K562 (cell line): ENCODE measurements at regions not wholly inside any gene's neighbourhood (a gene's known extent, or its start where the extent isn't known, plus 50 kb on each side); places are given as distances from the start of the nearest gene placed in this dataset.

Experiments used
- CTCF ChIP-seq, 3 experiments: IDR thresholded peaks in 2 of 3; conservative IDR thresholded peaks in 1 of 3; 2 replicates each; pipeline ENCODE4 v1.5.1; 2011 to 2012; ENCODE audit warnings: low read length in 3 of 3, mild to moderate bottlenecking in 3 of 3, control low read depth in 2 of 3, improper control_type of control experiment in 1 of 3, inconsistent platforms in 1 of 3, low read depth in 1 of 3, mixed read lengths in 1 of 3, moderate library complexity in 1 of 3; ENCODE audit not compliant: insufficient read depth in 2 of 3
- EHMT2 ChIP-seq: fragments of 450-650 bp; IDR thresholded peaks from 2 replicates; pipeline ENCODE4 v1.6.1; 2018; ENCODE audit warnings: antibody characterized with exemption
- EZH2 ChIP-seq: IDR thresholded peaks from 2 replicates; pipeline ENCODE4 v1.6.1; 2012; ENCODE audit warnings: low read depth, mild to moderate bottlenecking, inconsistent platforms, low read length, borderline replicate concordance
- HBP1 ChIP-seq: fragments of 450-650 bp; formaldehyde crosslinking; IDR thresholded peaks from 2 replicates; pipeline ENCODE4 v1.4.0; 2022; ENCODE audit warnings: missing genetic modification characterization
- IRF9 ChIP-seq: fragments of 450-650 bp; IDR thresholded peaks from 2 replicates; pipeline ENCODE4 v1.6.1; 2016; ENCODE audit warnings: missing biosample characterization, missing genetic modification characterization
- MYBL2 ChIP-seq, 2 experiments: fragments of 450-650 bp in 1 of 2; sonication (generic) in 1 of 2; formaldehyde crosslinking in 1 of 2; IDR thresholded peaks; 2 replicates each; pipeline versions ENCODE4 v1.6.1 to v1.8.1; 2017 to 2022; ENCODE audit warnings: borderline replicate concordance in 1 of 2, inconsistent platforms in 1 of 2, low read depth in 1 of 2, mild to moderate bottlenecking in 1 of 2, missing genetic modification reagents in 1 of 2, moderate library complexity in 1 of 2
- MYC ChIP-seq, 2 experiments: fragments of 250-450 bp in 1 of 2; sonication (Bioruptor Pico) in 1 of 2; IDR thresholded peaks; 2 replicates each; pipeline versions ENCODE4 v1.5.1 to v1.6.1; 2012 to 2021; ENCODE audit warnings: low read depth in 2 of 2, borderline replicate concordance in 1 of 2, improper control_type of control experiment in 1 of 2, low read length in 1 of 2, mild to moderate bottlenecking in 1 of 2, moderate library complexity in 1 of 2
- RBBP5 ChIP-seq: fragments of 200-600 bp; sonication (generic); IDR thresholded peaks from 2 replicates; pipeline ENCODE4 v1.6.1; 2012; ENCODE audit warnings: borderline replicate concordance, mild to moderate bottlenecking, low read length, control low read depth, inconsistent platforms; ENCODE audit not compliant: insufficient read depth, poor library complexity, severe bottlenecking
- SIRT6 ChIP-seq: IDR thresholded peaks from one replicate; pipeline ENCODE4 v1.6.1; 2012; ENCODE audit warnings: low read depth, mild to moderate bottlenecking, control low read depth, inconsistent platforms, low read length, moderate library complexity
- SIX5 ChIP-seq, 2 experiments: IDR thresholded peaks; 2 replicates each; pipeline ENCODE4 v1.6.1; 2011; ENCODE audit warnings: low read length in 2 of 2, borderline replicate concordance in 1 of 2, low read depth in 1 of 2, mild to moderate bottlenecking in 1 of 2, moderate library complexity in 1 of 2; ENCODE audit not compliant: insufficient read depth in 1 of 2
- YY1 ChIP-seq, 3 experiments: IDR thresholded peaks; 2 replicates each; pipeline ENCODE4 v1.6.1; 2011; ENCODE audit warnings: low read length in 2 of 3, mild to moderate bottlenecking in 2 of 3, moderate library complexity in 2 of 3, borderline replicate concordance in 1 of 3, control low read depth in 1 of 3, low read depth in 1 of 3; ENCODE audit not compliant: insufficient read depth in 3 of 3, insufficient replicate concordance in 2 of 3, control insufficient read depth in 1 of 3, insufficient read length in 1 of 3; ENCODE audit errors: extremely low read depth in 1 of 3
- ZC3H4 ChIP-seq: sonication (generic); formaldehyde crosslinking; IDR thresholded peaks from 2 replicates; pipeline ENCODE4 v1.9.0; 2021; ENCODE audit warnings: missing genetic modification reagents, borderline replicate concordance
- ZFP91 ChIP-seq: sonication (generic); formaldehyde crosslinking; IDR thresholded peaks from 2 replicates; pipeline ENCODE4 v1.8.0; 2022; ENCODE audit warnings: mild to moderate bottlenecking, missing genetic modification reagents
- ZNF23 ChIP-seq: fragments of 250-450 bp; sonication (Bioruptor Pico); IDR thresholded peaks from 2 replicates; pipeline ENCODE4 v1.4.0; 2020; ENCODE audit warnings: mild to moderate bottlenecking

GRCh38 chr9:108708448-108708847 is 147.3 kb downstream of the ACTL7B start:
- TF ChIP-seq CTCF (IDR thresholded peaks at IDR 0.05 in 2 of 3, conservative IDR thresholded peaks at IDR 0.05 in 1 of 3; ENCODE audit: insufficient read depth in 2 of 3, low read depth in 1 of 3, low read length in 3 of 3) (no peak), SIX5 (IDR thresholded peaks at IDR 0.05; ENCODE audit: borderline replicate concordance in 1 of 2, insufficient read depth in 1 of 2, low read depth in 1 of 2, low read length in 2 of 2) (no peak), RBBP5 (no peak), ZNF23 (no peak), EHMT2 (no peak), MYC (IDR thresholded peaks at IDR 0.05; ENCODE audit: low read depth, low read length) (no peak), MYC (CRISPR knock-in tag; IDR thresholded peaks at IDR 0.05; ENCODE audit: borderline replicate concordance, low read depth) (no peak), ZFP91 (CRISPR knock-in tag) (no peak), SIRT6 (no peak), IRF9 (no peak), MYBL2 (IDR thresholded peaks at IDR 0.05; ENCODE audit: low read depth) (no peak), MYBL2 (CRISPR knock-in tag; IDR thresholded peaks at IDR 0.05; ENCODE audit: borderline replicate concordance) (no peak), EZH2 (no peak), HBP1 (CRISPR knock-in tag) (no peak), ZC3H4 (no peak), YY1 (IDR thresholded peaks at IDR 0.05; ENCODE audit: borderline replicate concordance in 1 of 3, control insufficient read depth in 1 of 3, extremely low read depth in 1 of 3, insufficient read depth in 3 of 3, insufficient read length in 1 of 3, insufficient replicate concordance in 2 of 3, low read depth in 1 of 3, low read length in 2 of 3) (no peak)
